ENCODE measurements at regions not wholly inside any gene's neighbourhood (a gene's known extent, or its start where the extent isn't known, plus 50 kb on each side); places are given as distances from the start of the nearest gene placed in this dataset.

DNA sequence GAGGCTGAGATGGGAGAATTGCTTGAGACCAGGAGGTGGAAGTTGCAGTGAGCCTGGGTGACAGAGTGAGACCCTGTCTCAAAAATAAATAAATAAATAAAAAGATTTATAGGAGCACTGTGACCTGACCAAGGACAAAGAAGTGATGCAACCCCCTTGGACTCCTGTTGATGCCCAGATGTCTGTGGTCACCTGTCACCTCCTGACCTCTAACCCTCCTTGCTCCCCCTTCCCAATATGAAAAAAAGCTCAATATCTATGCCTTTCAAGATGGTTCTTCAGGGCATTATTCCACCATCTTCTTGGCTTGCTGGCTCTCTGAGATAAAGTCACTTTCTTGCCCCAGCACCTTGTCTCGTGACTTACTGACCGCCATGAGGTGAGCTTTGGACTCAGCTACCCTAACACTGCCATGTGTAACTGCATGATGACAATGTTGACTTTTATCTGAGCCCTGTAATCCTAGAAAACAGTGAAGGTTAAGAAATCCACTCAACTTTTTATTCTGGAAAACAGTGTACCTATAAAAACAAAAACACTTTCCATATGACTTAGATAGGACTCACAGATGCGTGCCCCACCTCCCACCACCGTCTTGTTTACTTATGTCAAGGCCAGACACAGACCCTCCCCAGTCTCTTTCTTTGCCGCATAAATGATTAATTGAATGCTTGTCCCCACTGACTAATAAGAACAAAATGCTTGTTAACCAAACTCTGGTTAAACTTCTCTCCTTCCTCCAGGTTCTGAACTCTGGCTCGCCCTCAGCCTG is 360.5 kb downstream of the BUD13 start:
- Histone ChIP-seq H4K20me1 (ENCODE audit: insufficient read depth) (no peaks in the 10 kb centered on the region), H3K9ac (no peak overlapping the region), H3K79me2 (ENCODE audit: insufficient read depth) (no peaks in the 10 kb centered on the region), H3F3A (replicated peaks; ENCODE audit: insufficient read depth) (no peaks in the 10 kb centered on the region), H3K9me2 (no peaks in the 10 kb centered on the region), H3K4me2 (no peak overlapping the region), H3K27ac (ENCODE audit: low read depth in 2 of 2, low read length in 1 of 2) (peak overlapping the region in 1 of 2 experiments; percentile 100; a peak in 2 of 4 replicates), H3K36me3 (replicated peaks in 1 of 2; ENCODE audit: control insufficient read depth in 1 of 2, insufficient read depth in 2 of 2, low read length in 1 of 2) (no peaks in the 10 kb centered on the region), H3K9me3 (no peaks in the 10 kb centered on the region), H2AFZ (ENCODE audit: low read depth) (no peak overlapping the region), H3K27me3 (ENCODE audit: insufficient read depth) (no peaks in the 10 kb centered on the region), H3K4me1 (ENCODE audit: control insufficient read depth in 1 of 2, insufficient read depth in 2 of 2, low read depth in 1 of 2, low read length in 1 of 2) (peaks cover 0 to 39% of the 10 kb centered on the region in 2 experiments; a peak in 1 of 4 replicates), H3K4me3 (ENCODE audit: low read depth in 2 of 2, low read length in 1 of 2) (no peak overlapping the region)
- DNase-seq, result no peak
- CTCF ChIA-PET, result interaction anchor here (0.6 to 1.3 kb wide), 3 partner anchors 10 to 38 kb away, joined by 3 to 4 read pairs (median 4); no protein-coding TSS in a partner anchor
- POLR2A ChIA-PET, result interaction anchor here (0.6 to 1.3 kb wide), 2 partner anchors 9 to 93 kb away, joined by 3 read pairs; no protein-coding TSS in a partner anchor
- 59% methylated on average over 6 of the region's 6 CpGs for WGBS (ENCODE audit: low lambda C conversion rate)
- TF ChIP-seq, protein P1, sequence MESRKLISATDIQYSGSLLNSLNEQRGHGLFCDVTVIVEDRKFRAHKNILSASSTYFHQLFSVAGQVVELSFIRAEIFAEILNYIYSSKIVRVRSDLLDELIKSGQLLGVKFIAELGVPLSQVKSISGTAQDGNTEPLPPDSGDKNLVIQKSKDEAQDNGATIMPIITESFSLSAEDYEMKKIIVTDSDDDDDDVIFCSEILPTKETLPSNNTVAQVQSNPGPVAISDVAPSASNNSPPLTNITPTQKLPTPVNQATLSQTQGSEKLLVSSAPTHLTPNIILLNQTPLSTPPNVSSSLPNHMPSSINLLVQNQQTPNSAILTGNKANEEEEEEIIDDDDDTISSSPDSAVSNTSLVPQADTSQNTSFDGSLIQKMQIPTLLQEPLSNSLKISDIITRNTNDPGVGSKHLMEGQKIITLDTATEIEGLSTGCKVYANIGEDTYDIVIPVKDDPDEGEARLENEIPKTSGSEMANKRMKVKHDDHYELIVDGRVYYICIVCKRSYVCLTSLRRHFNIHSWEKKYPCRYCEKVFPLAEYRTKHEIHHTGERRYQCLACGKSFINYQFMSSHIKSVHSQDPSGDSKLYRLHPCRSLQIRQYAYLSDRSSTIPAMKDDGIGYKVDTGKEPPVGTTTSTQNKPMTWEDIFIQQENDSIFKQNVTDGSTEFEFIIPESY (IDR thresholded peaks at IDR 0.05; ENCODE audit: borderline replicate concordance, low read depth), result no peak
- TF ChIP-seq EP300 (IDR thresholded peaks at IDR 0.05; ENCODE audit: borderline replicate concordance in 1 of 2, low read depth in 1 of 2, low read length in 1 of 2), result no peak
- TF ChIP-seq CHD2 (IDR thresholded peaks at IDR 0.05; ENCODE audit: low read length, partially characterized antibody), result no peak
- TF ChIP-seq RAD21 (IDR thresholded peaks at IDR 0.05; ENCODE audit: low read length), result no peak
- TF ChIP-seq SIN3A (IDR thresholded peaks at IDR 0.05; ENCODE audit: borderline replicate concordance, low read depth, low read length), result no peak
- TF ChIP-seq TEAD4 (IDR thresholded peaks at IDR 0.05; ENCODE audit: borderline replicate concordance, insufficient read depth), result no peak
- no peak for TF ChIP-seq SMC3 (IDR thresholded peaks at IDR 0.05; ENCODE audit: low read depth, low read length)
- no peak for TF ChIP-seq MXI1 (IDR thresholded peaks at IDR 0.05; ENCODE audit: low read depth, low read length)
- TF ChIP-seq, protein P2, sequence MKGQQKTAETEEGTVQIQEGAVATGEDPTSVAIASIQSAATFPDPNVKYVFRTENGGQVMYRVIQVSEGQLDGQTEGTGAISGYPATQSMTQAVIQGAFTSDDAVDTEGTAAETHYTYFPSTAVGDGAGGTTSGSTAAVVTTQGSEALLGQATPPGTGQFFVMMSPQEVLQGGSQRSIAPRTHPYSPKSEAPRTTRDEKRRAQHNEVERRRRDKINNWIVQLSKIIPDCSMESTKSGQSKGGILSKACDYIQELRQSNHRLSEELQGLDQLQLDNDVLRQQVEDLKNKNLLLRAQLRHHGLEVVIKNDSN (IDR thresholded peaks at IDR 0.05; ENCODE audit: borderline replicate concordance, low read depth), result no peak
- TF ChIP-seq, protein P3, sequence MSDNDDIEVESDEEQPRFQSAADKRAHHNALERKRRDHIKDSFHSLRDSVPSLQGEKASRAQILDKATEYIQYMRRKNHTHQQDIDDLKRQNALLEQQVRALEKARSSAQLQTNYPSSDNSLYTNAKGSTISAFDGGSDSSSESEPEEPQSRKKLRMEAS (IDR thresholded peaks at IDR 0.05; ENCODE audit: low read depth), result no peak

DNA sequence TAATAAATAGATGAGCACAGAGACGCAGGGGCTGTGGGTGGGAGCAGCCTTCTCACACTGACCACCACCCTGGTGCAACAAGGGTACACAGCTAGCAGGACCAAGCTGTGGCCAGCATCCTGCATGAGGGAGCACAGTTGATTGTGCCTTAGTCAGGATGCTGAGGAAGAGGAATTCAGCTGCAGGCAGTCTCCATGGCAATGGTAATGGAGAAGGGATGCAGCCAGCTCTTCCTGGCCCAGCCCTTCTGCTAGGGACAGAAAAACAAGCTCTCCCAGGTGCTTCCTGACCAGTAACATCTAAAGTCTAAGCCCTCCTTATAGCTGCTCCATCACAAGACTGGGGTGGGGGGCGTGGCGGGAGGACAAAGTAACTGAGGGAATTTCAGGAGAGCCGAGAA is 363.5 kb downstream of the BUD13 start:
- WGBS (ENCODE audit: low lambda C conversion rate), result 33% methylated on average over 4 of the region's 4 CpGs
- Histone ChIP-seq H3K27me3 (ENCODE audit: insufficient read depth) (no peaks in the 10 kb centered on the region), H3K27ac (ENCODE audit: low read depth in 2 of 2, low read length in 1 of 2) (peak overlapping the region in 1 of 2 experiments; percentile 45; a peak in 1 of 4 replicates), H2AFZ (ENCODE audit: low read depth) (no peak overlapping the region), H3K9me2 (no peaks in the 10 kb centered on the region), H4K20me1 (ENCODE audit: insufficient read depth) (no peaks in the 10 kb centered on the region), H3K9me3 (no peaks in the 10 kb centered on the region), H3K4me3 (ENCODE audit: low read depth in 2 of 2, low read length in 1 of 2) (no peak overlapping the region), H3F3A (replicated peaks; ENCODE audit: insufficient read depth) (no peaks in the 10 kb centered on the region), H3K4me2 (no peak overlapping the region), H3K4me1 (ENCODE audit: control insufficient read depth in 1 of 2, insufficient read depth in 2 of 2, low read depth in 1 of 2, low read length in 1 of 2) (peaks cover 0 to 21% of the 10 kb centered on the region in 2 experiments; a peak in 1 of 4 replicates), H3K36me3 (replicated peaks in 1 of 2; ENCODE audit: control insufficient read depth in 1 of 2, insufficient read depth in 2 of 2, low read length in 1 of 2) (no peaks in the 10 kb centered on the region), H3K79me2 (ENCODE audit: insufficient read depth) (no peaks in the 10 kb centered on the region), H3K9ac (no peak overlapping the region)
- POLR2A ChIA-PET, result interaction anchor here (0.8 to 2.3 kb wide), 2 partner anchors 9 to 25 kb away, joined by 6 read pairs; no protein-coding TSS in a partner anchor
- no peak for DNase-seq
- CTCF ChIA-PET, result interaction anchor here (1.2 to 1.7 kb wide), 2 partner anchors 9 to 13 kb away, joined by 3 read pairs; no protein-coding TSS in a partner anchor
- no peak for TF ChIP-seq GABPA (IDR thresholded peaks at IDR 0.05; ENCODE audit: low read depth)
- TF ChIP-seq, protein P4, sequence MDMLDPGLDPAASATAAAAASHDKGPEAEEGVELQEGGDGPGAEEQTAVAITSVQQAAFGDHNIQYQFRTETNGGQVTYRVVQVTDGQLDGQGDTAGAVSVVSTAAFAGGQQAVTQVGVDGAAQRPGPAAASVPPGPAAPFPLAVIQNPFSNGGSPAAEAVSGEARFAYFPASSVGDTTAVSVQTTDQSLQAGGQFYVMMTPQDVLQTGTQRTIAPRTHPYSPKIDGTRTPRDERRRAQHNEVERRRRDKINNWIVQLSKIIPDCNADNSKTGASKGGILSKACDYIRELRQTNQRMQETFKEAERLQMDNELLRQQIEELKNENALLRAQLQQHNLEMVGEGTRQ (IDR thresholded peaks at IDR 0.05; ENCODE audit: borderline replicate concordance, low read depth, low read length), result no peak
- TF ChIP-seq TAF1 (IDR thresholded peaks at IDR 0.05; ENCODE audit: borderline replicate concordance, low read depth, low read length), result no peak
- no peak for TF ChIP-seq TEAD4 (IDR thresholded peaks at IDR 0.05; ENCODE audit: borderline replicate concordance, insufficient read depth)
- TF ChIP-seq, protein P5, sequence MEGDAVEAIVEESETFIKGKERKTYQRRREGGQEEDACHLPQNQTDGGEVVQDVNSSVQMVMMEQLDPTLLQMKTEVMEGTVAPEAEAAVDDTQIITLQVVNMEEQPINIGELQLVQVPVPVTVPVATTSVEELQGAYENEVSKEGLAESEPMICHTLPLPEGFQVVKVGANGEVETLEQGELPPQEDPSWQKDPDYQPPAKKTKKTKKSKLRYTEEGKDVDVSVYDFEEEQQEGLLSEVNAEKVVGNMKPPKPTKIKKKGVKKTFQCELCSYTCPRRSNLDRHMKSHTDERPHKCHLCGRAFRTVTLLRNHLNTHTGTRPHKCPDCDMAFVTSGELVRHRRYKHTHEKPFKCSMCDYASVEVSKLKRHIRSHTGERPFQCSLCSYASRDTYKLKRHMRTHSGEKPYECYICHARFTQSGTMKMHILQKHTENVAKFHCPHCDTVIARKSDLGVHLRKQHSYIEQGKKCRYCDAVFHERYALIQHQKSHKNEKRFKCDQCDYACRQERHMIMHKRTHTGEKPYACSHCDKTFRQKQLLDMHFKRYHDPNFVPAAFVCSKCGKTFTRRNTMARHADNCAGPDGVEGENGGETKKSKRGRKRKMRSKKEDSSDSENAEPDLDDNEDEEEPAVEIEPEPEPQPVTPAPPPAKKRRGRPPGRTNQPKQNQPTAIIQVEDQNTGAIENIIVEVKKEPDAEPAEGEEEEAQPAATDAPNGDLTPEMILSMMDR (IDR thresholded peaks at IDR 0.05), result no peak
- TF ChIP-seq YY1 (IDR thresholded peaks at IDR 0.05; ENCODE audit: low read depth), result no peak
- TF ChIP-seq, protein P6, sequence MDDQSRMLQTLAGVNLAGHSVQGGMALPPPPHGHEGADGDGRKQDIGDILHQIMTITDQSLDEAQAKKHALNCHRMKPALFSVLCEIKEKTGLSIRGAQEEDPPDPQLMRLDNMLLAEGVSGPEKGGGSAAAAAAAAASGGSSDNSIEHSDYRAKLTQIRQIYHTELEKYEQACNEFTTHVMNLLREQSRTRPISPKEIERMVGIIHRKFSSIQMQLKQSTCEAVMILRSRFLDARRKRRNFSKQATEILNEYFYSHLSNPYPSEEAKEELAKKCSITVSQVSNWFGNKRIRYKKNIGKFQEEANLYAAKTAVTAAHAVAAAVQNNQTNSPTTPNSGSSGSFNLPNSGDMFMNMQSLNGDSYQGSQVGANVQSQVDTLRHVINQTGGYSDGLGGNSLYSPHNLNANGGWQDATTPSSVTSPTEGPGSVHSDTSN (IDR thresholded peaks at IDR 0.05), result no peak
- TF ChIP-seq SIN3A (IDR thresholded peaks at IDR 0.05; ENCODE audit: borderline replicate concordance, low read depth, low read length), result no peak
- TF ChIP-seq FOXJ3 (CRISPR knock-in tag; IDR thresholded peaks at IDR 0.05), result no peak

Data from SK-N-SH (cell line).